DOHH2 (cell line): ENCODE measurements at regions not wholly inside any gene's neighbourhood (a gene's known extent, or its start where the extent isn't known, plus 50 kb on each side); places are given as distances from the start of the nearest gene placed in this dataset.

ENCODE experiments used
- H3F3A ChIP-seq: fragments of 200-600 bp; sonication (generic), shearing (Covaris generic); 2 replicates; pipeline ENCODE4 v1.6.0; 2016; ENCODE audit warnings: antibody characterized with exemption, mild to moderate bottlenecking; ENCODE audit not compliant: control insufficient read depth, insufficient read depth
- H3K27ac ChIP-seq: fragments of 200-600 bp; sonication (generic); 2 replicates; pipeline ENCODE4 v1.5.1; 2014; ENCODE audit warnings: low read depth, mild to moderate bottlenecking, low read length, moderate library complexity
- H3K27me3 ChIP-seq: fragments of 200-600 bp; sonication (generic); 2 replicates; pipeline ENCODE4 v1.6.1; 2014; ENCODE audit warnings: mild to moderate bottlenecking, low read length, mixed read lengths; ENCODE audit not compliant: control insufficient read depth
- H3K36me3 ChIP-seq: fragments of 200-600 bp; sonication (generic); 2 replicates; pipeline ENCODE4 v1.6.1; 2014; ENCODE audit warnings: mild to moderate bottlenecking, low read length, moderate library complexity, mixed read lengths; ENCODE audit not compliant: control insufficient read depth
- H3K4me1 ChIP-seq: fragments of 200-600 bp; sonication (generic); 2 replicates; pipeline ENCODE4 v1.6.1; 2014; ENCODE audit warnings: mild to moderate bottlenecking, low read length, mixed read lengths; ENCODE audit not compliant: control insufficient read depth
- H3K4me2 ChIP-seq: fragments of 200-600 bp; sonication (generic); 2 replicates; pipeline ENCODE4 v1.6.0; 2014; ENCODE audit warnings: mild to moderate bottlenecking, low read length, moderate library complexity
- H3K4me3 ChIP-seq: fragments of 200-600 bp; sonication (generic); 2 replicates; pipeline ENCODE4 v1.5.1; 2014; ENCODE audit warnings: mild to moderate bottlenecking, low read length, mixed read lengths
- H3K79me2 ChIP-seq: fragments of 200-600 bp; sonication (generic); 2 replicates; pipeline ENCODE4 v1.6.1; 2014; ENCODE audit warnings: mild to moderate bottlenecking, low read length, mixed read lengths; ENCODE audit not compliant: control insufficient read depth
- H3K9me2 ChIP-seq: fragments of 200-600 bp; sonication (generic); replicated peaks from 2 replicates; pipeline ENCODE4 v1.6.1; 2014; ENCODE audit warnings: mild to moderate bottlenecking, low read length, mixed read lengths; ENCODE audit not compliant: control insufficient read depth
- H3K9me3 ChIP-seq: fragments of 200-600 bp; sonication (generic); 2 replicates; pipeline ENCODE4 v1.6.1; 2014; ENCODE audit warnings: antibody characterized with exemption, low read length, mixed read lengths; ENCODE audit not compliant: control insufficient read depth, insufficient read depth
- H4K20me1 ChIP-seq: fragments of 200-600 bp; sonication (generic); 2 replicates; pipeline ENCODE4 v1.6.0; 2014; ENCODE audit warnings: low read depth, mild to moderate bottlenecking, antibody characterized with exemption, low read length, moderate library complexity; ENCODE audit not compliant: control insufficient read depth, insufficient read depth
- CTCF ChIP-seq: fragments of 200-600 bp; sonication (generic); IDR thresholded peaks from one replicate; pipeline ENCODE4 v1.5.1; 2014; ENCODE audit warnings: antibody characterized with exemption, mild to moderate bottlenecking, low read depth, low read length; ENCODE audit not compliant: poor library complexity, severe bottlenecking
- EZH2phosphoT487 ChIP-seq: fragments of 200-600 bp; sonication (generic); IDR thresholded peaks from 2 replicates; pipeline ENCODE4 v1.6.1; 2017; ENCODE audit warnings: borderline replicate concordance, mild to moderate bottlenecking, antibody characterized with exemption, low read length, moderate library complexity, mixed read lengths

- TF ChIP-seq EZH2phosphoT487: no peak
- TF ChIP-seq CTCF: no peak
- Histone ChIP-seq H3K9me3 (no peaks in the 10 kb centered on the region), H3K9me2 (no peaks in the 10 kb centered on the region), H3K79me2 (no peaks in the 10 kb centered on the region), H3K4me2 (no peak overlapping the region), H3K4me1 (no peaks in the 10 kb centered on the region), H3K27ac (no peak overlapping the region), H3K4me3 (no peak overlapping the region), H4K20me1 (no peaks in the 10 kb centered on the region), H3K36me3 (no peaks in the 10 kb centered on the region), H3F3A (no peaks in the 10 kb centered on the region), H3K27me3 (no peaks in the 10 kb centered on the region)
Measured at GRCh38 chr7:10117815-10118214, 855.9 kb upstream of the PHF14 start.

- Histone ChIP-seq H3K4me1 (no peaks in the 10 kb centered on the region), H4K20me1 (no peaks in the 10 kb centered on the region), H3K36me3 (no peaks in the 10 kb centered on the region), H3K4me3 (no peak overlapping the region), H3K9me3 (no peaks in the 10 kb centered on the region), H3K9me2 (no peaks in the 10 kb centered on the region), H3K27ac (no peak overlapping the region), H3K4me2 (no peak overlapping the region), H3K79me2 (no peaks in the 10 kb centered on the region), H3F3A (no peaks in the 10 kb centered on the region), H3K27me3 (no peaks in the 10 kb centered on the region)
- TF ChIP-seq CTCF (no peak), EZH2phosphoT487 (no peak)
Measured at GRCh38 chr7:10120936-10121335, 852.7 kb upstream of the PHF14 start.

GRCh38 chr7:10121631-10122030 lies 852.0 kb upstream of the PHF14 start:
- no peaks in the 10 kb centered on the region for H3K36me3 ChIP-seq
- no peaks in the 10 kb centered on the region for H3K9me2 ChIP-seq
- H3K4me3 ChIP-seq: no peak overlapping the region
- no peaks in the 10 kb centered on the region for H3F3A ChIP-seq
- H4K20me1 ChIP-seq: no peaks in the 10 kb centered on the region
- no peaks in the 10 kb centered on the region for H3K27me3 ChIP-seq
- no peak overlapping the region for H3K4me2 ChIP-seq
- H3K4me1 ChIP-seq: no peaks in the 10 kb centered on the region
- H3K79me2 ChIP-seq: no peaks in the 10 kb centered on the region
- H3K9me3 ChIP-seq: no peaks in the 10 kb centered on the region
- no peak for TF ChIP-seq EZH2phosphoT487
- no peak for TF ChIP-seq CTCF
- H3K27ac ChIP-seq: no peak overlapping the region
